K562 (cell line): ENCODE measurements at regions not wholly inside any gene's neighbourhood (a gene's known extent, or its start where the extent isn't known, plus 50 kb on each side); places are given as distances from the start of the nearest gene placed in this dataset.

ENCODE experiments used
- ATAC-seq: fragments of 200-7000 bp; cut with Tn5 transposase; 3 replicates; pipeline ENCODE4 v1.9.1; 2020; ENCODE audit warnings: moderate library complexity
- BruUV-seq: library from RNA; stranded (reverse); fragments of 400-500 nt; replicated peaks from 2 replicates; lab custom pipeline; 2021; lab: Mats Ljungman, UMichigan
- CTCF ChIA-PET: fragments of 300-600 bp; formaldehyde crosslinking; extraction: SDS; loops from one replicate; lab custom pipeline; 2021; ENCODE audit warnings: low intra/inter-chr PET ratio; lab: Yijun Ruan, JAX
- POLR2A ChIA-PET: fragments of 300-600, 350-650 bp; sonication (Branson Sonifier 250); formaldehyde crosslinking; extraction: SDS; loops from one replicate; lab custom pipeline; 2021; ENCODE audit warnings: antibody characterized with exemption, inconsistent platforms; lab: Yijun Ruan, JAX
- DNase-seq, 4 experiments: peaks; one replicate each; pipeline versions ENCODE4 v3.0.0 to v3.0.0-alpha.2; 2011 to 2018; ENCODE audit warnings: low spot score in 3 of 4, mixed read lengths in 3 of 4; ENCODE audit errors: extremely low read depth in 1 of 4
- FAIRE-seq: peaks from 2 replicates; lab custom pipeline; 2011; peaks lifted over from hg19 to GRCh38; lab: Jason Lieb, UNC
- H2AFZ ChIP-seq: 2 replicates; pipeline ENCODE4 v1.6.0; 2011; ENCODE audit warnings: low read depth, low read length, control low read depth, inconsistent platforms
- H3K27ac ChIP-seq: fragments of 200-600 bp; 3 replicates; pipeline ENCODE4 v1.8.0; 2011; ENCODE audit warnings: low read depth, mild to moderate bottlenecking, control low read depth, inconsistent platforms, low read length, moderate library complexity, mixed read lengths; ENCODE audit errors: extremely low read depth
- H3K27me3 ChIP-seq, 2 experiments: fragments of 300-600 bp in 1 of 2; 2 replicates in 1 of 2; 3 replicates in 1 of 2; pipeline versions ENCODE4 v1.6.0 to v1.8.0; 2011; ENCODE audit warnings: inconsistent platforms in 2 of 2, low read length in 2 of 2, mild to moderate bottlenecking in 1 of 2, mixed read lengths in 1 of 2, moderate library complexity in 1 of 2; ENCODE audit not compliant: control insufficient read depth in 2 of 2, insufficient read depth in 2 of 2
- H3K36me3 ChIP-seq: fragments of 300-600 bp; 3 replicates; pipeline ENCODE4 v1.8.0; 2011; ENCODE audit warnings: mild to moderate bottlenecking, low read length, inconsistent platforms; ENCODE audit not compliant: control insufficient read depth, insufficient read depth
- H3K4me1 ChIP-seq, 2 experiments: fragments of 200-600 bp in 1 of 2; replicated peaks in 1 of 2; 2 replicates in 1 of 2; 3 replicates in 1 of 2; pipeline versions ENCODE4 v1.5.1 to v1.8.0; 2011; ENCODE audit warnings: inconsistent platforms in 2 of 2, low read length in 2 of 2, mild to moderate bottlenecking in 1 of 2, mixed read lengths in 1 of 2, moderate library complexity in 1 of 2; ENCODE audit not compliant: control insufficient read depth in 2 of 2, insufficient read depth in 2 of 2
- H3K4me2 ChIP-seq: 2 replicates; pipeline ENCODE4 v1.6.1; 2011; ENCODE audit warnings: low read length, control low read depth, inconsistent platforms, mixed read lengths; ENCODE audit not compliant: insufficient read depth
- H3K4me3 ChIP-seq: fragments of 200-600 bp; sonication (generic), shearing (Covaris generic); 2 replicates; pipeline ENCODE4 v1.5.1; 2016; ENCODE audit warnings: control low read depth, inconsistent platforms
- H3K79me2 ChIP-seq: fragments of 200-600 bp; 3 replicates; pipeline ENCODE4 v1.8.0; 2011; ENCODE audit warnings: low read length, inconsistent platforms; ENCODE audit not compliant: control insufficient read depth, insufficient read depth
- H3K9ac ChIP-seq, 2 experiments: 2 replicates each; pipeline versions ENCODE4 v1.6.0 to v1.6.1; 2011; ENCODE audit warnings: low read depth in 2 of 2, low read length in 2 of 2, control low read depth in 1 of 2, inconsistent platforms in 1 of 2, mild to moderate bottlenecking in 1 of 2, mixed read lengths in 1 of 2; ENCODE audit not compliant: insufficient read depth in 1 of 2
- H3K9me1 ChIP-seq: one replicate; pipeline ENCODE4 v1.6.0; 2011; ENCODE audit warnings: inconsistent platforms, mild to moderate bottlenecking, low read length, moderate library complexity; ENCODE audit not compliant: control insufficient read depth, insufficient read depth
- H3K9me3 ChIP-seq: replicated peaks from 2 replicates; pipeline ENCODE4 v1.5.1; 2011; ENCODE audit warnings: low read depth, low read length, inconsistent platforms; ENCODE audit not compliant: control insufficient read depth, insufficient read depth
- H4K20me1 ChIP-seq: replicated peaks from 2 replicates; pipeline ENCODE4 v1.6.1; 2011; ENCODE audit warnings: low read length, inconsistent platforms, mixed read lengths; ENCODE audit not compliant: control insufficient read depth, insufficient read depth
- BRF1 ChIP-seq: IDR thresholded peaks from 3 replicates; pipeline ENCODE4 v1.6.1; 2011; ENCODE audit warnings: borderline replicate concordance, mild to moderate bottlenecking; ENCODE audit not compliant: insufficient read length; ENCODE audit errors: extremely low read depth
- KAT8 ChIP-seq: fragments of 450-650 bp; IDR thresholded peaks from 2 replicates; pipeline ENCODE4 v1.6.1; 2016; ENCODE audit warnings: low read depth, mild to moderate bottlenecking
- MCM7 ChIP-seq, 2 experiments: fragments of 450-650 bp; IDR thresholded peaks; 2 replicates each; pipeline ENCODE4 v1.6.1; 2016 to 2018
- POLR2G ChIP-seq: fragments of 200-400 bp; formaldehyde crosslinking; IDR thresholded peaks from 2 replicates; pipeline ENCODE4 v1.6.1; 2017; ENCODE audit warnings: low read depth, mild to moderate bottlenecking, antibody characterized with exemption, low read length, moderate library complexity
- WGBS: fragments of 100-300 bp; shearing (Covaris generic); methylation state at CpG from one replicate; pipeline ENCODE4 v1.1.6; 2016; ENCODE audit warnings: low coverage, mixed read lengths; ENCODE audit not compliant: insufficient coverage; ENCODE audit errors: missing lambda C conversion rate; 5-methylcytosine and 5-hydroxymethylcytosine counted together
- in situ Hi-C: fragments of 300-500 bp; cut with MboI; formaldehyde crosslinking; loops from 4 replicates; pipeline ENCODE4 v1.15.0; 2018; ENCODE audit warnings: inconsistent platforms, mixed read lengths
- intact Hi-C: fragments of 100-400 bp; cut with micrococcal nuclease; formaldehyde crosslinking; loops from 2 replicates; pipeline ENCODE4 v1.14.2; 2022
- TF ChIP-seq, protein P1 (sequence below): fragments of 250-450 bp; sonication (Bioruptor Pico); IDR thresholded peaks from 2 replicates; pipeline ENCODE4 v1.4.0; 2020; ENCODE audit warnings: borderline replicate concordance
- TF ChIP-seq, protein P2 (sequence below): IDR thresholded peaks from 2 replicates; pipeline ENCODE4 v1.6.1; 2012; ENCODE audit warnings: low read depth, low read length, improper control_type of control experiment, borderline replicate concordance

DNA sequence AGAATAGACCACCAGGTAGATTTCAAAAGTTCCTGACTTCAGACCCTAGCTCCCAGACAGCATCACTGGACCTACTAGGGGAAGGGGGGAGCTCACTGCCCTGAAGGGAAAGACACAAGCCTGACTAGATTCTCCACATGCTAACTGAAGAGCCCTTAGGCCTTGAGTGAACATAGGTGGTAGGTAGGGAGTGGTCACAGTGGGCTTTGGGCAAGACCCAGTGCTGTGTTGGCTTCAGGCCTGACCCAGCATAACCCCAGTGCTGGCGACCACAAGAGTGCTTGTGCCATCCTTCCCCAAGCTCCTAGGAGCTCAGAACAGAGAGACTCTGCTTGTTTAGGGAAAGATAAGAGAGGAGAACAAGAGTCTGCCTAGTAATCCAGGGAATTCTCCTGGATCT is 51.1 kb upstream of the ACADM start:
- no TSS peak for BruUV-seq
- ChIA-PET POLR2A (interaction anchor here (0.6 to 2.1 kb wide), 6 partner anchors 16 to 426 kb away, joined by 4 to 14 read pairs (median 5); partner anchors contain the start of genes MSH4 and RABGGTB), CTCF (no interaction called here)
- Histone ChIP-seq H3K4me1 (peaks cover 7 to 36% of the 10 kb centered on the region in 2 experiments; a peak in 4 of 5 replicates), H3K27ac (peak overlapping the region; percentile 91), H4K20me1 (no peaks in the 10 kb centered on the region), H3K27me3 (no peaks in the 10 kb centered on the region), H2AFZ (peak overlapping the region; percentile 89), H3K9ac (peak overlapping the region; percentile 64 to 71; a peak in 3 of 4 replicates), H3K79me2 (peaks cover 74% of the 10 kb centered on the region), H3K9me1 (no peaks in the 10 kb centered on the region), H3K36me3 (no peaks in the 10 kb centered on the region), H3K9me3 (no peaks in the 10 kb centered on the region), H3K4me2 (peak overlapping the region; percentile 72), H3K4me3 (no peak overlapping the region)
- ATAC-seq: peak; percentile 7
- FAIRE-seq: no peak
- DNase-seq: peak in 1 of 4 experiments; percentile 6
- 50% methylated on average over 1 of the region's 1 CpG for WGBS
- intact Hi-C loops: loop anchor here (2.0 kb wide), 1 partner anchor 113 kb away; the partner anchor contains the start of gene RABGGTB
- in situ Hi-C loops: no loop called here
- TF ChIP-seq MCM7 (IDR thresholded peaks at IDR 0.05) (no peak), KAT8 (no peak), BRF1 (no peak), POLR2G (no peak)
- TF ChIP-seq, protein P1, sequence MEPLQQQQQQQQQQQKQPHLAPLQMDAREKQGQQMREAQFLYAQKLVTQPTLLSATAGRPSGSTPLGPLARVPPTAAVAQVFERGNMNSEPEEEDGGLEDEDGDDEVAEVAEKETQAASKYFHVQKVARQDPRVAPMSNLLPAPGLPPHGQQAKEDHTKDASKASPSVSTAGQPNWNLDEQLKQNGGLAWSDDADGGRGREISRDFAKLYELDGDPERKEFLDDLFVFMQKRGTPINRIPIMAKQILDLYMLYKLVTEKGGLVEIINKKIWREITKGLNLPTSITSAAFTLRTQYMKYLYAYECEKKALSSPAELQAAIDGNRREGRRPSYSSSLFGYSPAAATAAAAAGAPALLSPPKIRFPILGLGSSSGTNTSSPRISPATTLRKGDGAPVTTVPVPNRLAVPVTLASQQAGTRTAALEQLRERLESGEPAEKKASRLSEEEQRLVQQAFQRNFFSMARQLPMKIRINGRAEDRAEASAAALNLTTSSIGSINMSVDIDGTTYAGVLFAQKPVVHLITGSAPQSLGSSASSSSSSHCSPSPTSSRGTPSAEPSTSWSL (CRISPR knock-in tag): no peak
- TF ChIP-seq, protein P2, sequence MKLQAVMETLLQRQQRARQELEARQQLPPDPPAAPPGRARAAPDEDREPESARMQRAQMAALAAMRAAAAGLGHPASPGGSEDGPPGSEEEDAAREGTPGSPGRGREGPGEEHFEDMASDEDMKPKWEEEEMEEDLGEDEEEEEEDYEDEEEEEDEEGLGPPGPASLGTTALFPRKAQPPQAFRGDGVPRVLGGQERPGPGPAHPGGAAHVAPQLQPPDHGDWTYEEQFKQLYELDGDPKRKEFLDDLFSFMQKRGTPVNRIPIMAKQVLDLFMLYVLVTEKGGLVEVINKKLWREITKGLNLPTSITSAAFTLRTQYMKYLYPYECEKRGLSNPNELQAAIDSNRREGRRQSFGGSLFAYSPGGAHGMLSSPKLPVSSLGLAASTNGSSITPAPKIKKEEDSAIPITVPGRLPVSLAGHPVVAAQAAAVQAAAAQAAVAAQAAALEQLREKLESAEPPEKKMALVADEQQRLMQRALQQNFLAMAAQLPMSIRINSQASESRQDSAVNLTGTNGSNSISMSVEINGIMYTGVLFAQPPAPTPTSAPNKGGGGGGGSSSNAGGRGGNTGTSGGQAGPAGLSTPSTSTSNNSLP: no peak
